ENCODE measurements at regions not wholly inside any gene's neighbourhood (a gene's known extent, or its start where the extent isn't known, plus 50 kb on each side); places are given as distances from the start of the nearest gene placed in this dataset.

- no peaks in the 10 kb centered on the region for H3K27me3 ChIP-seq
- DNase-seq = no peak
- H3K27ac ChIP-seq = no peak overlapping the region
- no peaks in the 10 kb centered on the region for H3K36me3 ChIP-seq
- peaks cover 0 to 2% (median 0%) of the 10 kb centered on the region in 3 donors for H3K9me3 ChIP-seq
- no peaks in the 10 kb centered on the region for H3K4me1 ChIP-seq
- intact Hi-C loops (cut with DNase I; ENCODE audit: low total_unique reads) = no loop called here
- no peak overlapping the region for H3K4me3 ChIP-seq
- TF ChIP-seq CTCF (IDR thresholded peaks at IDR 0.05) = no peak
Measured at GRCh38 chr10:120394446-120394845, 62.6 kb upstream of the PLPP4 start.

- Histone ChIP-seq H3K36me3 (no peaks in the 10 kb centered on the region), H3K9me3 (peaks cover 0 to 2% (median 0%) of the 10 kb centered on the region in 3 donors), H3K27me3 (no peaks in the 10 kb centered on the region), H3K27ac (no peak overlapping the region), H3K4me1 (no peaks in the 10 kb centered on the region), H3K4me3 (no peak overlapping the region)
- TF ChIP-seq CTCF (IDR thresholded peaks at IDR 0.05) = no peak
- no peak for DNase-seq
- intact Hi-C loops (cut with DNase I; ENCODE audit: low total_unique reads) = no loop called here
Measured at GRCh38 chr10:120396228-120396627, 60.8 kb upstream of the PLPP4 start.

GRCh38 chr10:120398180-120398579, 58.8 kb upstream of the PLPP4 start:
- no peak overlapping the region for H3K27ac ChIP-seq
- H3K9me3 ChIP-seq = peaks cover 0 to 2% (median 0%) of the 10 kb centered on the region in 3 donors
- H3K4me1 ChIP-seq = no peaks in the 10 kb centered on the region
- H3K27me3 ChIP-seq = no peaks in the 10 kb centered on the region
- DNase-seq = no peak
- H3K36me3 ChIP-seq = no peaks in the 10 kb centered on the region
- no peak for TF ChIP-seq CTCF (IDR thresholded peaks at IDR 0.05)
- intact Hi-C loops (cut with DNase I; ENCODE audit: low total_unique reads) = no loop called here
- H3K4me3 ChIP-seq = no peak overlapping the region

- intact Hi-C loops (cut with DNase I; ENCODE audit: low total_unique reads) = no loop called here
- no peak for TF ChIP-seq CTCF (IDR thresholded peaks at IDR 0.05)
- Histone ChIP-seq H3K27ac (no peak overlapping the region), H3K9me3 (peaks cover 0 to 2% (median 0%) of the 10 kb centered on the region in 3 donors), H3K4me1 (no peaks in the 10 kb centered on the region), H3K4me3 (no peak overlapping the region), H3K27me3 (no peaks in the 10 kb centered on the region), H3K36me3 (no peaks in the 10 kb centered on the region)
- DNase-seq = no peak
Measured at GRCh38 chr10:120400601-120401000, 56.4 kb upstream of the PLPP4 start.

- H3K36me3 ChIP-seq = no peaks in the 10 kb centered on the region
- no peak overlapping the region for H3K27ac ChIP-seq
- intact Hi-C loops (cut with DNase I; ENCODE audit: low total_unique reads) = no loop called here
- DNase-seq = no peak
- no peak for TF ChIP-seq CTCF (IDR thresholded peaks at IDR 0.05)
- H3K9me3 ChIP-seq = peaks cover 0 to 2% (median 0%) of the 10 kb centered on the region in 3 donors
- H3K4me3 ChIP-seq = no peak overlapping the region
- H3K27me3 ChIP-seq = no peaks in the 10 kb centered on the region
- no peaks in the 10 kb centered on the region for H3K4me1 ChIP-seq
Measured at GRCh38 chr10:120402147-120402766, 54.8 kb upstream of the PLPP4 start.

- Histone ChIP-seq H3K27me3 (no peaks in the 10 kb centered on the region), H3K9me3 (peaks cover 0 to 2% (median 0%) of the 10 kb centered on the region in 3 donors), H3K36me3 (no peaks in the 10 kb centered on the region), H3K4me1 (no peaks in the 10 kb centered on the region), H3K27ac (no peak overlapping the region), H3K4me3 (no peak overlapping the region)
- no peak for TF ChIP-seq CTCF (IDR thresholded peaks at IDR 0.05)
- no peak for DNase-seq
- intact Hi-C loops (cut with DNase I; ENCODE audit: low total_unique reads) = no loop called here
Measured at GRCh38 chr10:120403109-120403508, 53.9 kb upstream of the PLPP4 start.

Data from tibial artery (tissue), 4 donors.